H1 (cell line): ENCODE measurements at regions not wholly inside any gene's neighbourhood (a gene's known extent, or its start where the extent isn't known, plus 50 kb on each side); places are given as distances from the start of the nearest gene placed in this dataset.

ENCODE experiments used
- CTCF ChIA-PET: fragments of 300-600 bp; sonication (Branson Sonifier 250); formaldehyde crosslinking; loops from one replicate; lab custom pipeline; 2021; ENCODE audit not compliant: partially characterized antibody; lab: Charles Lee
- POLR2A ChIA-PET: fragments of 300-600 bp; sonication (Branson Sonifier 250); formaldehyde crosslinking; loops from one replicate; lab custom pipeline; 2021; ENCODE audit warnings: inconsistent platforms; ENCODE audit not compliant: partially characterized antibody; lab: Charles Lee
- DNase-seq, 2 experiments: peaks; one replicate each; pipeline versions ENCODE4 v3.0.0 to v3.0.0-alpha.2; 2010 to 2022; ENCODE audit warnings: low spot score in 2 of 2, low read depth in 1 of 2, mixed read lengths in 1 of 2
- FAIRE-seq: peaks from 2 replicates; lab custom pipeline; 2011; peaks lifted over from hg19 to GRCh38; lab: Jason Lieb, UNC
- H2AFZ ChIP-seq: 2 replicates; pipeline ENCODE4 v1.8.1; 2012; ENCODE audit warnings: low read length, inconsistent platforms
- H2AK5ac ChIP-seq: 2 replicates; pipeline ENCODE4 v1.6.1; 2013; ENCODE audit warnings: low read depth, low read length
- H2BK120ac ChIP-seq: replicated peaks from 2 replicates; pipeline ENCODE3; 2013; ENCODE audit warnings: low read depth, low read length, inconsistent platforms
- H2BK12ac ChIP-seq: 2 replicates; pipeline ENCODE4 v1.6.1; 2013; ENCODE audit warnings: low read depth, low read length
- H2BK15ac ChIP-seq: 2 replicates; pipeline ENCODE4 v1.6.1; 2013; ENCODE audit warnings: low read length
- H2BK20ac ChIP-seq: 2 replicates; pipeline ENCODE4 v1.6.1; 2013; ENCODE audit warnings: low read length
- H2BK5ac ChIP-seq: 2 replicates; pipeline ENCODE4 v1.6.1; 2013; ENCODE audit warnings: low read depth, low read length
- H3K14ac ChIP-seq: 2 replicates; pipeline ENCODE4 v1.6.1; 2013; ENCODE audit warnings: inconsistent platforms; ENCODE audit not compliant: insufficient read length
- H3K18ac ChIP-seq: 2 replicates; pipeline ENCODE4 v1.6.1; 2013; ENCODE audit warnings: low read length; ENCODE audit errors: extremely low read depth
- H3K23ac ChIP-seq: 2 replicates; pipeline ENCODE4 v1.6.1; 2013; ENCODE audit warnings: inconsistent platforms; ENCODE audit not compliant: insufficient read length
- H3K23me2 ChIP-seq: 2 replicates; pipeline ENCODE4 v1.6.1; 2013; ENCODE audit warnings: low read depth, low read length
- H3K27ac ChIP-seq: 2 replicates; pipeline ENCODE4 v1.6.1; 2011; ENCODE audit warnings: low read depth, low read length, inconsistent platforms
- H3K27me3 ChIP-seq, 4 experiments: replicated peaks in 1 of 4; 1 replicate in 1 of 4; 2 replicates in 3 of 4; pipeline versions ENCODE4 v1.6.1 to v1.8.1; 2011 to 2013; ENCODE audit warnings: low read length in 3 of 4, mild to moderate bottlenecking in 3 of 4, inconsistent platforms in 2 of 4, mixed read lengths in 2 of 4, moderate library complexity in 1 of 4; ENCODE audit not compliant: control insufficient read depth in 3 of 4, insufficient read depth in 3 of 4; ENCODE audit errors: extremely low read depth in 1 of 4
- H3K36me3 ChIP-seq, 4 experiments: 2 replicates each; pipeline versions ENCODE4 v1.6.1 to v1.8.1; 2011 to 2013; ENCODE audit warnings: mild to moderate bottlenecking in 4 of 4, low read length in 3 of 4, moderate library complexity in 2 of 4, control low read depth in 1 of 4, inconsistent platforms in 1 of 4; ENCODE audit not compliant: insufficient read depth in 4 of 4, control insufficient read depth in 2 of 4
- H3K4ac ChIP-seq: replicated peaks from 2 replicates; pipeline ENCODE3; 2013; ENCODE audit warnings: low read length, low read depth, mixed read lengths, inconsistent platforms; ENCODE audit not compliant: insufficient read length
- H3K4me1 ChIP-seq, 4 experiments: replicated peaks in 1 of 4; 1 replicate in 1 of 4; 2 replicates in 3 of 4; pipeline versions ENCODE4 v1.6.1 to v1.8.1; 2011 to 2013; ENCODE audit warnings: low read length in 3 of 4, inconsistent platforms in 2 of 4, mixed read lengths in 1 of 4; ENCODE audit not compliant: insufficient read depth in 4 of 4, control insufficient read depth in 3 of 4
- H3K4me2 ChIP-seq, 2 experiments: 2 replicates each; pipeline versions ENCODE4 v1.6.1 to v1.8.1; 2011 to 2013; ENCODE audit warnings: low read depth in 2 of 2, low read length in 2 of 2, control low read depth in 1 of 2, inconsistent platforms in 1 of 2, mild to moderate bottlenecking in 1 of 2; ENCODE audit not compliant: insufficient read depth in 1 of 2
- H3K4me3 ChIP-seq, 4 experiments: fragments of 200-600, 300-600 bp in 1 of 4; sonication (generic), shearing (Covaris generic), sonication (Bioruptor Twin) in 1 of 4; 2 replicates each; pipeline versions ENCODE4 v1.5.1 to v1.8.1; 2011 to 2016; ENCODE audit warnings: low read length in 4 of 4, low read depth in 3 of 4, control low read depth in 2 of 4, inconsistent platforms in 2 of 4, mild to moderate bottlenecking in 2 of 4, mixed read lengths in 1 of 4, moderate library complexity in 1 of 4; ENCODE audit not compliant: insufficient read depth in 2 of 4; ENCODE audit errors: extremely low read depth in 1 of 4
- H3K56ac ChIP-seq: replicated peaks from 2 replicates; pipeline ENCODE3; 2013; ENCODE audit warnings: low read depth, mild to moderate bottlenecking, mixed read lengths, low read length, inconsistent platforms; ENCODE audit not compliant: insufficient read length
- H3K79me1 ChIP-seq: 2 replicates; pipeline ENCODE4 v1.6.1; 2013; ENCODE audit warnings: low read depth, low read length, control low read depth
- H3K79me2 ChIP-seq, 2 experiments: 2 replicates each; pipeline versions ENCODE4 v1.6.1 to v1.8.1; 2012 to 2013; ENCODE audit warnings: low read length in 2 of 2, mild to moderate bottlenecking in 2 of 2, inconsistent platforms in 1 of 2; ENCODE audit not compliant: insufficient read depth in 2 of 2, control insufficient read depth in 1 of 2
- H3K9ac ChIP-seq, 4 experiments: replicated peaks in 1 of 4; 1 replicate in 1 of 4; 2 replicates in 3 of 4; pipeline versions ENCODE4 v1.6.1 to v1.8.1; 2011 to 2013; ENCODE audit warnings: low read depth in 3 of 4, low read length in 3 of 4, control low read depth in 2 of 4, mild to moderate bottlenecking in 2 of 4, moderate library complexity in 2 of 4, inconsistent platforms in 1 of 4; ENCODE audit errors: extremely low read depth in 1 of 4
- H3K9me3 ChIP-seq, 2 experiments: 2 replicates each; pipeline versions ENCODE4 v1.6.1 to v1.8.1; 2012 to 2013; ENCODE audit warnings: mild to moderate bottlenecking in 2 of 2, moderate library complexity in 2 of 2, control low read depth in 1 of 2, inconsistent platforms in 1 of 2, low read depth in 1 of 2, low read length in 1 of 2, mixed read lengths in 1 of 2; ENCODE audit not compliant: insufficient read depth in 2 of 2
- H4K20me1 ChIP-seq, 2 experiments: replicated peaks in 1 of 2; 2 replicates each; pipeline versions ENCODE3 to v1.8.1; 2011 to 2013; ENCODE audit warnings: inconsistent platforms in 2 of 2, low read length in 2 of 2, mild to moderate bottlenecking in 1 of 2; ENCODE audit not compliant: insufficient read depth in 2 of 2, control insufficient read depth in 1 of 2
- H4K5ac ChIP-seq: 2 replicates; pipeline ENCODE4 v1.6.1; 2013; ENCODE audit warnings: low read length, low read depth, mixed read lengths, inconsistent platforms; ENCODE audit not compliant: insufficient read length
- H4K8ac ChIP-seq: 2 replicates; pipeline ENCODE4 v1.8.0; 2013; ENCODE audit warnings: mild to moderate bottlenecking, moderate library complexity, low read length, inconsistent platforms; ENCODE audit not compliant: insufficient read depth; ENCODE audit errors: extremely low read depth
- H4K91ac ChIP-seq: replicated peaks from 2 replicates; pipeline ENCODE3; 2013; ENCODE audit warnings: low read length, mixed read lengths, inconsistent platforms; ENCODE audit not compliant: insufficient read length
- BCL11A ChIP-seq, 2 experiments: IDR thresholded peaks; one replicate each; pipeline ENCODE4 v1.6.1; 2011; ENCODE audit warnings: low read depth in 2 of 2, low read length in 2 of 2, mild to moderate bottlenecking in 2 of 2
- CEBPB ChIP-seq: IDR thresholded peaks from 2 replicates; pipeline ENCODE4 v1.6.1; 2012; ENCODE audit warnings: low read depth, low read length
- EP300 ChIP-seq, 2 experiments: IDR thresholded peaks; 1 replicate in 1 of 2; 2 replicates in 1 of 2; pipeline ENCODE4 v1.6.1; 2011 to 2012; ENCODE audit warnings: low read depth in 2 of 2, low read length in 2 of 2, mild to moderate bottlenecking in 2 of 2, borderline replicate concordance in 1 of 2, inconsistent platforms in 1 of 2, moderate library complexity in 1 of 2
- FOSL1 ChIP-seq: IDR thresholded peaks from 2 replicates; pipeline ENCODE4 v1.6.1; 2011; ENCODE audit warnings: mild to moderate bottlenecking, low read depth, low read length, moderate library complexity; ENCODE audit not compliant: insufficient read depth
- MAFK ChIP-seq: IDR thresholded peaks from 2 replicates; pipeline ENCODE4 v1.6.1; 2012; ENCODE audit warnings: low read depth, mild to moderate bottlenecking, improper control_type of control experiment, low read length
- NRF1 ChIP-seq: IDR thresholded peaks from 2 replicates; pipeline ENCODE4 v1.6.1; 2011; ENCODE audit warnings: mild to moderate bottlenecking, low read depth, low read length, improper control_type of control experiment
- RXRA ChIP-seq: IDR thresholded peaks from 2 replicates; pipeline ENCODE4 v1.6.1; 2011; ENCODE audit warnings: low read depth, mild to moderate bottlenecking, low read length, moderate library complexity; ENCODE audit not compliant: insufficient read depth
- SP1 ChIP-seq: IDR thresholded peaks from 2 replicates; pipeline ENCODE4 v1.6.1; 2011; ENCODE audit warnings: low read depth, low read length
- SUZ12 ChIP-seq: fragments of 200-600 bp; sonication (generic); IDR thresholded peaks from 2 replicates; pipeline ENCODE4 v1.6.1; 2012; ENCODE audit warnings: mild to moderate bottlenecking, inconsistent platforms, low read length, moderate library complexity, mixed read lengths
- TBP ChIP-seq: IDR thresholded peaks from 2 replicates; pipeline ENCODE4 v1.6.1; 2011; ENCODE audit warnings: low read depth, low read length, improper control_type of control experiment
- TEAD4 ChIP-seq: IDR thresholded peaks from 2 replicates; pipeline ENCODE4 v1.6.1; 2012; ENCODE audit warnings: low read depth, low read length, inconsistent platforms, mixed read lengths
- WGBS, 2 experiments: shearing (Covaris generic) in 1 of 2; methylation state at CpG; one replicate each; pipeline versions ENCODE4 v1.1.6 to v1.1.7; 2013 to 2015; ENCODE audit warnings: low lambda C conversion rate in 2 of 2, mixed read lengths in 2 of 2, inconsistent platforms in 1 of 2, low coverage in 1 of 2, missing lambda C conversion rate in 1 of 2; ENCODE audit not compliant: insufficient replicate concordance in 2 of 2, insufficient coverage in 1 of 2, insufficient read length in 1 of 2; ENCODE audit errors: extremely low coverage in 1 of 2, missing lambda C conversion rate in 1 of 2; 5-methylcytosine and 5-hydroxymethylcytosine counted together
- TF ChIP-seq, protein P1 (sequence below), 3 experiments: IDR thresholded peaks; 1 replicate in 2 of 3; 2 replicates in 1 of 3; pipeline versions ENCODE4 v1.5.1 to v1.6.1; 2011; ENCODE audit warnings: low read length in 3 of 3, mild to moderate bottlenecking in 3 of 3, inconsistent platforms in 2 of 3, low read depth in 1 of 3, moderate library complexity in 1 of 3; ENCODE audit not compliant: insufficient read depth in 1 of 3; ENCODE audit errors: control extremely low read depth in 1 of 3

GRCh38 chr2:41160439-41160838 lies 708.5 kb upstream of the SLC8A1 start:
- ChIA-PET CTCF (interaction anchor here (0.9 to 1.1 kb wide), 3 partner anchors 9 to 25 kb away, joined by 3 to 4 read pairs (median 3); no protein-coding TSS in a partner anchor), POLR2A (no interaction called here)
- Histone ChIP-seq H3K9ac (no peak overlapping the region), H3K36me3 (no peaks in the 10 kb centered on the region), H3K56ac (no peak overlapping the region), H2BK20ac (no peak overlapping the region), H4K20me1 (no peaks in the 10 kb centered on the region), H2AK5ac (no peak overlapping the region), H3K4me2 (no peak overlapping the region), H3K4me3 (no peak overlapping the region), H3K14ac (no peak overlapping the region), H3K4me1 (no peaks in the 10 kb centered on the region), H3K4ac (no peak overlapping the region), H3K23ac (no peak overlapping the region), H3K9me3 (no peaks in the 10 kb centered on the region), H2BK15ac (no peak overlapping the region), H2AFZ (no peak overlapping the region), H4K8ac (no peak overlapping the region), H4K91ac (no peak overlapping the region), H3K27me3 (no peaks in the 10 kb centered on the region), H2BK5ac (no peak overlapping the region), H4K5ac (no peak overlapping the region), H3K79me2 (no peaks in the 10 kb centered on the region), H3K79me1 (no peaks in the 10 kb centered on the region), H2BK120ac (no peak overlapping the region), H2BK12ac (no peak overlapping the region), H3K27ac (no peak overlapping the region), H3K23me2 (no peaks in the 10 kb centered on the region), H3K18ac (no peak overlapping the region)
- FAIRE-seq = no peak
- no peak for DNase-seq
- 79% methylated on average over 1 of the region's 1 CpG; no CpG with 5 or more reads in 1 of the 2 experiments for WGBS, 2 experiments
- TF ChIP-seq FOSL1 = no peak
- TF ChIP-seq RXRA = no peak
- TF ChIP-seq NRF1 = no peak
- TF ChIP-seq MAFK = no peak
- TF ChIP-seq EP300 (IDR thresholded peaks at IDR 0.05; ENCODE audit: borderline replicate concordance in 1 of 2, low read depth in 2 of 2, low read length in 2 of 2) = no peak
- no peak for TF ChIP-seq TBP
- TF ChIP-seq BCL11A (IDR thresholded peaks at IDR 0.05; ENCODE audit: low read depth in 2 of 2, low read length in 2 of 2) = no peak
- no peak for TF ChIP-seq SP1
- no peak for TF ChIP-seq TEAD4
- no peak for TF ChIP-seq SUZ12
- TF ChIP-seq, protein P1, sequence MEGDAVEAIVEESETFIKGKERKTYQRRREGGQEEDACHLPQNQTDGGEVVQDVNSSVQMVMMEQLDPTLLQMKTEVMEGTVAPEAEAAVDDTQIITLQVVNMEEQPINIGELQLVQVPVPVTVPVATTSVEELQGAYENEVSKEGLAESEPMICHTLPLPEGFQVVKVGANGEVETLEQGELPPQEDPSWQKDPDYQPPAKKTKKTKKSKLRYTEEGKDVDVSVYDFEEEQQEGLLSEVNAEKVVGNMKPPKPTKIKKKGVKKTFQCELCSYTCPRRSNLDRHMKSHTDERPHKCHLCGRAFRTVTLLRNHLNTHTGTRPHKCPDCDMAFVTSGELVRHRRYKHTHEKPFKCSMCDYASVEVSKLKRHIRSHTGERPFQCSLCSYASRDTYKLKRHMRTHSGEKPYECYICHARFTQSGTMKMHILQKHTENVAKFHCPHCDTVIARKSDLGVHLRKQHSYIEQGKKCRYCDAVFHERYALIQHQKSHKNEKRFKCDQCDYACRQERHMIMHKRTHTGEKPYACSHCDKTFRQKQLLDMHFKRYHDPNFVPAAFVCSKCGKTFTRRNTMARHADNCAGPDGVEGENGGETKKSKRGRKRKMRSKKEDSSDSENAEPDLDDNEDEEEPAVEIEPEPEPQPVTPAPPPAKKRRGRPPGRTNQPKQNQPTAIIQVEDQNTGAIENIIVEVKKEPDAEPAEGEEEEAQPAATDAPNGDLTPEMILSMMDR (IDR thresholded peaks at IDR 0.05; ENCODE audit: control extremely low read depth in 1 of 3, insufficient read depth in 1 of 3, low read depth in 1 of 3, low read length in 3 of 3) = no peak
- TF ChIP-seq CEBPB = no peak
